ENCODE measurements at regions not wholly inside any gene's neighbourhood (a gene's known extent, or its start where the extent isn't known, plus 50 kb on each side); places are given as distances from the start of the nearest gene placed in this dataset.

GRCh38 chr4:116618638-116619037 lies 466.7 kb downstream of the TRAM1L1 start:
- H3K36me3 ChIP-seq: no peaks in the 10 kb centered on the region
- no peaks in the 10 kb centered on the region for H3K9me3 ChIP-seq (ENCODE audit: low read depth)
- no peak overlapping the region for H3K4me3 ChIP-seq
- no peaks in the 10 kb centered on the region for H3K4me1 ChIP-seq (ENCODE audit: low read depth)
- H3K27ac ChIP-seq: no peak overlapping the region
- TF ChIP-seq CTCF (IDR thresholded peaks at IDR 0.05; ENCODE audit: low read depth, low read length): no peak
- H3K27me3 ChIP-seq: no peaks in the 10 kb centered on the region
- DNase-seq (ENCODE audit: low read depth in 1 of 2, low spot score in 1 of 2): no peak

GRCh38 chr4:116603096-116603495 lies 482.3 kb downstream of the TRAM1L1 start:
- no peaks in the 10 kb centered on the region for H3K27me3 ChIP-seq
- no peaks in the 10 kb centered on the region for H3K9me3 ChIP-seq (ENCODE audit: low read depth)
- H3K4me1 ChIP-seq (ENCODE audit: low read depth): no peaks in the 10 kb centered on the region
- TF ChIP-seq CTCF (IDR thresholded peaks at IDR 0.05; ENCODE audit: low read depth, low read length): no peak
- no peak overlapping the region for H3K27ac ChIP-seq
- DNase-seq (ENCODE audit: low read depth in 1 of 2, low spot score in 1 of 2): no peak
- no peaks in the 10 kb centered on the region for H3K36me3 ChIP-seq
- no peak overlapping the region for H3K4me3 ChIP-seq

- DNase-seq (ENCODE audit: low read depth in 1 of 2, low spot score in 1 of 2): no peak
- Histone ChIP-seq H3K9me3 (ENCODE audit: low read depth) (no peaks in the 10 kb centered on the region), H3K27ac (no peak overlapping the region), H3K27me3 (no peaks in the 10 kb centered on the region), H3K36me3 (no peaks in the 10 kb centered on the region), H3K4me1 (ENCODE audit: low read depth) (no peaks in the 10 kb centered on the region), H3K4me3 (no peak overlapping the region)
- TF ChIP-seq CTCF (IDR thresholded peaks at IDR 0.05; ENCODE audit: low read depth, low read length): no peak
These were observed 485.5 kb downstream of the TRAM1L1 start for GRCh38 chr4:116599859-116600258.

GRCh38 chr4:116598980-116599789 lies 486.2 kb downstream of the TRAM1L1 start:
- H3K4me1 ChIP-seq (ENCODE audit: low read depth): no peaks in the 10 kb centered on the region
- H3K27ac ChIP-seq: no peak overlapping the region
- H3K4me3 ChIP-seq: no peak overlapping the region
- no peaks in the 10 kb centered on the region for H3K27me3 ChIP-seq
- no peaks in the 10 kb centered on the region for H3K9me3 ChIP-seq (ENCODE audit: low read depth)
- H3K36me3 ChIP-seq: no peaks in the 10 kb centered on the region
- no peak for DNase-seq (ENCODE audit: low read depth in 1 of 2, low spot score in 1 of 2)
- no peak for TF ChIP-seq CTCF (IDR thresholded peaks at IDR 0.05; ENCODE audit: low read depth, low read length)

GRCh38 chr4:116598155-116598979 lies 487.0 kb downstream of the TRAM1L1 start:
- Histone ChIP-seq H3K27ac (no peak overlapping the region), H3K27me3 (no peaks in the 10 kb centered on the region), H3K4me1 (ENCODE audit: low read depth) (no peaks in the 10 kb centered on the region), H3K4me3 (no peak overlapping the region), H3K36me3 (no peaks in the 10 kb centered on the region), H3K9me3 (ENCODE audit: low read depth) (no peaks in the 10 kb centered on the region)
- no peak for TF ChIP-seq CTCF (IDR thresholded peaks at IDR 0.05; ENCODE audit: low read depth, low read length)
- DNase-seq (ENCODE audit: low read depth in 1 of 2, low spot score in 1 of 2): no peak
